CD4-positive, alpha-beta T cell treated with Interleukin-6 at 100 ng/mL for 8 hours (primary cell): ENCODE measurements at regions not wholly inside any gene's neighbourhood (a gene's known extent, or its start where the extent isn't known, plus 50 kb on each side); places are given as distances from the start of the nearest gene placed in this dataset.

ENCODE experiments used
- DNase-seq: peaks from one replicate; pipeline ENCODE4 v3.0.0-alpha.2; 2020; ENCODE audit warnings: mixed read lengths, low spot score

DNA sequence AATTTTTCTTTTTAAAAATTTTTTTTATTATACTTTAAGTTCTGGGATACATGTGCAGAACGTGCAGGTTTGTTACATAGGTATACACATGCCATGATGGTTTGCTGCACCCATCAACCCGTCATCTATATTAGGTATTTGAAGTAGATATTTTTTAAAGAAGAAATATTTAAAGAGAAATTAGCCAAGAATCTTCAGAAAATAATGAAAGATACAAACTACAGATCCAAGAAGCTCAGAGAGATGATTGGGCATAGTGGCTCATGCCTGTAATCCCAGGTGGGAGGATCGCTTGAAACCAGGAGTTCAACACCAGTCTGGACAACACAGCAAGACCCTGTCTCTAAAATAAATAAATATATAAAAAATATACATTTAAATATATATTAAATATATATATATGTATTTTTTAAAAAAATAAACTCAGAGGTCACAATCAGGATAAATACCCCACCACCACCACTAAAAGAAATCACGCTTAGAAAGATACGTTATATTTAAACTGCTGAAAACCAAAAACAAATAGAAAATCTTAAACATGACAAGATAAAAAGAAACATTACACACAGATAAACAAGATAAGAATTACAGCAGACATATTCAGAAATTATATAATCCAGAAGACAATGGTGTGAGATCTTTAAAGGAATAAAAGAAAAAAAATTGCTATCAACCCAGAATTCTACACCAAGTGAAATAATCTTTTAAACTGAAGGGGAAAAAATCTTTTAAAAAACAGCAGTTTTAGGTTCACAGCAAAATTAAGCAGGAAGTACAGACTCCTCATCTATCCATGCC, 57.5 kb downstream of the CSF2 start:
- no peak for DNase-seq

DNA sequence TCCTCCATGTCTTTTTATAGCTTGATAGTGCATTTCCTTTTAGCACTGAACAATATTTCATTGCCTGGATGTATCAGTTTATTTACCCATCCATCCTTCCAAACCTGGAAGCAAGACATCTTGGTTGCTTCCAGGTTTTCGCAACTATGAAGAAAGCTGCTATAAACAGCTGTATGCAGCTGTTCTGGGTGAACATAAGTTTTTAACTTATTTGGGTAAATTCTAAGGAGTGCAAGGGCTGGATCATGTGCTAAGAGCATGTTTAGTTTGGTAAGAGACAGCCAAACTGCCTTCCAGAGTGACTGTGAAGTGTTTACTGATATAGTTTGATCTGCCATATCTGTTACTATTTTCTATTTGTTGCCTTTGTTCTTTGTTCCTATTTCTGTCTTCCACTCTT, 58.5 kb downstream of the CSF2 start:
- no peak for DNase-seq

DNA sequence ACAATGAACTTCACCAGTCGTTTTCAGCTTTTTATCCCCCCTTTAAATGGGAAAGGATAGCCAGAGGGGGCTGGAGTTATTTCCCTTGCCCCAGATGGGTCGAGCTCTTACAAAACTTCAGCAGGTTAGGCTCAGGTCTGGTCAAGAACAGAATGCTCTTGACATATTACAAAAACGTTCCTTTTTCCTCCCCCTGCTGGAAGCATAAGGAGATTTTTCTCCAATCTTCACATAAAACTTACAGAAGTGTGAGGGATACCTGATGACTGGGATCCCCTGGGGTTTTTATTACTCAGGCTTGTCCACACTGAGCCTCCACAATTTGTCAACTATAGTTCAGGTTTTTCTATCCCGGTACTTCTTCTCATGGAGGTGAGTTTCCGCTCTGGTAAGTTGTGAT, 60.8 kb downstream of the CSF2 start:
- DNase-seq, result peak; percentile 21

DNA sequence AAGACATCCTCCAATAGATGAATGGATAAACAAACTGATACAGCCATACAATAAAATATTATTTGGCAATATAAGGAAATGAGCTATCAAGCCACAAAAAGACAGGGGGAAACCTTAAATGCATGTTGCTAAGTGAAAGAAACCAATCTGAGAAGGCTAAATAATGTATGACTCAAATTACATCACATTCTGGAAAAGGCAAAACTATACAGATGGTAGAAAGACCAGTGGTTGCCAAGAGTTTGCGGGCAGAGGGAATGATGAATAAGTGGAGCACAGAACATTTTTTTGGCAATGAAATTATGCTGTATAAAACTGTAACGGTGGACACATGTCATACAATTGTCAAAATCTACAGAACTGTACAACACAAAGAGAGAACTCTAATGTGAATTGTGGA, 63.3 kb downstream of the CSF2 start:
- no peak for DNase-seq

DNA sequence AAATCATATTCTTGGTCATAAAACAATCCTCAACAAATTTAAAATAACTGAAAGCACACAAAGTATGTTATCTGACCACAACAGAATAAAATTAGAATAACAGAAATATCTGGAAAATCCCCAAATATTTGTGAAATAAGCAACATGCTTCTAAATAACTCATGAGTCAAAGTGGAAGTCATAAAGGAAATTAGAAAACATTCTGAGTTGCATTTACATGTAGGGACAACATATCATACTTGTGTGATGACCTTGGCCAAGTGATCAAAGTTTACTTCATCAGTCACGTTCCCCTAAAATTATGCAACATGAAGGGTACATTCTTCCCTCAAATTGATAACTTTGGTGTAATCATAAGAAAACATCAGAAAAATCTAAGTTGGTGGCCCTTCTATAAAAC, 64.7 kb downstream of the CSF2 start:
- DNase-seq, result no peak
